ENCODE measurements at regions not wholly inside any gene's neighbourhood (a gene's known extent, or its start where the extent isn't known, plus 50 kb on each side); places are given as distances from the start of the nearest gene placed in this dataset.
"Not testable (repeated sequence)": the region's sequence is repeated elsewhere in the genome, so short reads cannot be mapped to it uniquely, and the experiment has no call there.

DNA sequence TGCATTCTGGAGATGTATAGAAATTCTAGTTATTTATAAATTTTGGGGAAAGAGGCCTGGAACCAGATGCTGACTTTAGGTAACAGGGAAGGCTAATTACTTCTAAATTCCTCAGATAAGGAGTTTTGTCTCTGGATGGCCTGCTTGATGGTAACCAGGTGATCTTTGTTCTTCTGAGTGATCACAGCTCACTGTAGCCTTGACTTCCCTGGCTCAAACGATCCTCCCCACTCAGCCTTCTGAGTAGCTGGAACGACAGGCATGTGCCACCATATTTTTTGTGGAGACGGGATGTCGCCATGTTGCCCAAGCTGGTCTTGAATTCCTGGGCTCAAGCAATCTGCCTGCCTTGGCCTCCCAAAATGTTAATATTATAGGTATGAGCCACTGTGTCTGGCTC is 54.4 kb upstream of the MSH6 start:
- no peak overlapping the region for H3K4me2 ChIP-seq (ENCODE audit: low read depth, low read length, poor library complexity, severe bottlenecking)

DNA sequence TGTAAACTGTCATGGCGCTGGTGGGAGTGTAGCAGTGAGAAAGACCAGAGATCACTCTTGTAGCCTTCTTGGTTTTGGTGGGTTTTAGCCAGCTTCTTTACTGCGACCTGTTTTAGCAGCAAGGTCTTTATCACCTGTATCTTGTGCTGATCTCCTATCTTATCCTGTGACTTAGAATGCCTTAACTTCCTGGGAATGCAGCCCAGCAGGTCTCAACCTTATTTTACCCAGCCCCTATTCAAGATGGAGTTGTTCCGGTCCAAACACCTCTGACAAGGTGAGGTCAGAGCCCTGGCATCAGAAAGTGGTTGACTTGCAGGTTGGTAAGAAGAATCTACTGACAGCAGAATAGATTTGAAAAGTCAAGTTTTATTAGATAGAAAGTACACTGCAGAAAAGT is 55.0 kb upstream of the MSH6 start:
- no peaks in the 10 kb centered on the region for H3F3A ChIP-seq (ENCODE audit: low read depth)
- H4K20me1 ChIP-seq (ENCODE audit: insufficient read depth, low read length, poor library complexity, severe bottlenecking), result no peaks in the 10 kb centered on the region
- H3K9me2 ChIP-seq (replicated peaks; ENCODE audit: low read depth, low read length), result no peaks in the 10 kb centered on the region
- H3K9ac ChIP-seq (ENCODE audit: low read depth, low read length, poor library complexity, severe bottlenecking), result no peak overlapping the region
- TF ChIP-seq, protein P1, sequence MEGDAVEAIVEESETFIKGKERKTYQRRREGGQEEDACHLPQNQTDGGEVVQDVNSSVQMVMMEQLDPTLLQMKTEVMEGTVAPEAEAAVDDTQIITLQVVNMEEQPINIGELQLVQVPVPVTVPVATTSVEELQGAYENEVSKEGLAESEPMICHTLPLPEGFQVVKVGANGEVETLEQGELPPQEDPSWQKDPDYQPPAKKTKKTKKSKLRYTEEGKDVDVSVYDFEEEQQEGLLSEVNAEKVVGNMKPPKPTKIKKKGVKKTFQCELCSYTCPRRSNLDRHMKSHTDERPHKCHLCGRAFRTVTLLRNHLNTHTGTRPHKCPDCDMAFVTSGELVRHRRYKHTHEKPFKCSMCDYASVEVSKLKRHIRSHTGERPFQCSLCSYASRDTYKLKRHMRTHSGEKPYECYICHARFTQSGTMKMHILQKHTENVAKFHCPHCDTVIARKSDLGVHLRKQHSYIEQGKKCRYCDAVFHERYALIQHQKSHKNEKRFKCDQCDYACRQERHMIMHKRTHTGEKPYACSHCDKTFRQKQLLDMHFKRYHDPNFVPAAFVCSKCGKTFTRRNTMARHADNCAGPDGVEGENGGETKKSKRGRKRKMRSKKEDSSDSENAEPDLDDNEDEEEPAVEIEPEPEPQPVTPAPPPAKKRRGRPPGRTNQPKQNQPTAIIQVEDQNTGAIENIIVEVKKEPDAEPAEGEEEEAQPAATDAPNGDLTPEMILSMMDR (conservative IDR thresholded peaks at IDR 0.05; ENCODE audit: low read length), result no peak
- TF ChIP-seq EZH2phosphoT487 (IDR thresholded peaks at IDR 0.05; ENCODE audit: borderline replicate concordance), result no peak
- no peaks in the 10 kb centered on the region for H3K9me3 ChIP-seq (ENCODE audit: insufficient read depth, low read depth, low read length)
- H3K4me1 ChIP-seq (ENCODE audit: insufficient read depth, low read length, poor library complexity, severe bottlenecking), result no peaks in the 10 kb centered on the region
- H3K4me3 ChIP-seq (ENCODE audit: low read length, poor library complexity, severe bottlenecking), result no peak overlapping the region
- no peaks in the 10 kb centered on the region for H3K36me3 ChIP-seq (ENCODE audit: insufficient read depth, low read length)
- no peak overlapping the region for H2AFZ ChIP-seq (ENCODE audit: low read length)
- no peak overlapping the region for H3K4me2 ChIP-seq (ENCODE audit: low read depth, low read length, poor library complexity, severe bottlenecking)
- no peaks in the 10 kb centered on the region for H3K27me3 ChIP-seq (ENCODE audit: insufficient read depth, low read length, poor library complexity, severe bottlenecking)
- H3K79me2 ChIP-seq (ENCODE audit: insufficient read depth, low read length), result no peaks in the 10 kb centered on the region

More for the DNA sequence above, 54.4 kb upstream of the MSH6 start:
- Histone ChIP-seq H3K9me3 (ENCODE audit: insufficient read depth, low read depth, low read length) (no peaks in the 10 kb centered on the region), H3K36me3 (ENCODE audit: insufficient read depth, low read length) (no peaks in the 10 kb centered on the region), H3K4me3 (ENCODE audit: low read length, poor library complexity, severe bottlenecking) (no peak overlapping the region), H3F3A (ENCODE audit: low read depth) (no peaks in the 10 kb centered on the region), H2AFZ (ENCODE audit: low read length) (no peak overlapping the region), H3K9me2 (replicated peaks; ENCODE audit: low read depth, low read length) (no peaks in the 10 kb centered on the region), H3K27me3 (ENCODE audit: insufficient read depth, low read length, poor library complexity, severe bottlenecking) (no peaks in the 10 kb centered on the region), H4K20me1 (ENCODE audit: insufficient read depth, low read length, poor library complexity, severe bottlenecking) (no peaks in the 10 kb centered on the region), H3K9ac (ENCODE audit: low read depth, low read length, poor library complexity, severe bottlenecking) (no peak overlapping the region), H3K79me2 (ENCODE audit: insufficient read depth, low read length) (no peaks in the 10 kb centered on the region), H3K4me1 (ENCODE audit: insufficient read depth, low read length, poor library complexity, severe bottlenecking) (no peaks in the 10 kb centered on the region)
- no peak for TF ChIP-seq EZH2phosphoT487 (IDR thresholded peaks at IDR 0.05; ENCODE audit: borderline replicate concordance)
- TF ChIP-seq, protein P1 (conservative IDR thresholded peaks at IDR 0.05; ENCODE audit: low read length), result no peak

DNA sequence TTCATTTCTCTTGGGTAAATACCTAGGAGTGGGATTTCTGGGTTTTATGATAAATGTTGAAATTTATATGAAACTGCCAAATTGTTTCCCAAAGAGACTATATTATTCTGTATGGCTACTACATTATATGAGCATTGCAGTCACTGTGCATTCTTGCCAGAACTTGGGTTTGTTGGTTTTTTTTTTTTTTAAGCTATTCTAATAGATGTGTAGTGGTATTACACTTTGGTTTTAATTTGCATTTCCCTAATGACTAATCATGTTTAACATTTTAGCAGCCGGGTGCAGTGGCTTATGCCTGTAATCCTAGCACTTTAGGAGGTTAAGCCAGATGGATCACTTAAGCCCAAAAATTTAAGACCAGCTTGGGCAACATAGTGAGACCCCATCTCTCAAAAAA is 56.0 kb upstream of the MSH6 start:
- not testable (repeated sequence) for H2AFZ ChIP-seq (ENCODE audit: low read length); H3K4me1 ChIP-seq (ENCODE audit: insufficient read depth, low read length, poor library complexity, severe bottlenecking); H4K20me1 ChIP-seq (ENCODE audit: insufficient read depth, low read length, poor library complexity, severe bottlenecking); H3K9me3 ChIP-seq (ENCODE audit: insufficient read depth, low read depth, low read length); H3K9ac ChIP-seq (ENCODE audit: low read depth, low read length, poor library complexity, severe bottlenecking); H3K27me3 ChIP-seq (ENCODE audit: insufficient read depth, low read length, poor library complexity, severe bottlenecking); H3K4me2 ChIP-seq (ENCODE audit: low read depth, low read length, poor library complexity, severe bottlenecking); H3K36me3 ChIP-seq (ENCODE audit: insufficient read depth, low read length); H3K9me2 ChIP-seq (replicated peaks; ENCODE audit: low read depth, low read length); H3K79me2 ChIP-seq (ENCODE audit: insufficient read depth, low read length); H3F3A ChIP-seq (ENCODE audit: low read depth); H3K4me3 ChIP-seq (ENCODE audit: low read length, poor library complexity, severe bottlenecking)

- H2AFZ ChIP-seq (ENCODE audit: low read length), result no peak overlapping the region
- no peak overlapping the region for H3K9ac ChIP-seq (ENCODE audit: low read depth, low read length, poor library complexity, severe bottlenecking)
- no peaks in the 10 kb centered on the region for H3K4me1 ChIP-seq (ENCODE audit: insufficient read depth, low read length, poor library complexity, severe bottlenecking)
- no peaks in the 10 kb centered on the region for H3F3A ChIP-seq (ENCODE audit: low read depth)
- TF ChIP-seq EZH2phosphoT487 (IDR thresholded peaks at IDR 0.05; ENCODE audit: borderline replicate concordance), result no peak
- TF ChIP-seq, protein P1 (conservative IDR thresholded peaks at IDR 0.05; ENCODE audit: low read length), result no peak
- H3K4me2 ChIP-seq (ENCODE audit: low read depth, low read length, poor library complexity, severe bottlenecking), result no peak overlapping the region
- H3K79me2 ChIP-seq (ENCODE audit: insufficient read depth, low read length), result no peaks in the 10 kb centered on the region
- no peaks in the 10 kb centered on the region for H3K27me3 ChIP-seq (ENCODE audit: insufficient read depth, low read length, poor library complexity, severe bottlenecking)
- H3K9me2 ChIP-seq (replicated peaks; ENCODE audit: low read depth, low read length), result no peaks in the 10 kb centered on the region
- no peaks in the 10 kb centered on the region for H4K20me1 ChIP-seq (ENCODE audit: insufficient read depth, low read length, poor library complexity, severe bottlenecking)
- H3K9me3 ChIP-seq (ENCODE audit: insufficient read depth, low read depth, low read length), result no peaks in the 10 kb centered on the region
- no peak overlapping the region for H3K4me3 ChIP-seq (ENCODE audit: low read length, poor library complexity, severe bottlenecking)
- no peaks in the 10 kb centered on the region for H3K36me3 ChIP-seq (ENCODE audit: insufficient read depth, low read length)
These were observed 57.1 kb upstream of the MSH6 start for GRCh38 chr2:47725808-47726207.

Measured in Loucy (cell line).